A673 (cell line): ENCODE measurements at regions not wholly inside any gene's neighbourhood (a gene's known extent, or its start where the extent isn't known, plus 50 kb on each side); places are given as distances from the start of the nearest gene placed in this dataset.

Experiments used
- CTCF ChIP-seq: fragments of 300-800, 200-600 bp; sonication (generic); conservative IDR thresholded peaks from 2 replicates; pipeline ENCODE4 v1.5.1; 2017; ENCODE audit warnings: low read depth, mild to moderate bottlenecking, antibody characterized with exemption, low read length, moderate library complexity, mixed read lengths
- EZH2 ChIP-seq: fragments of 200-600 bp; sonication (generic); IDR thresholded peaks from 2 replicates; pipeline ENCODE4 v1.6.1; 2017; ENCODE audit warnings: borderline replicate concordance, low read depth, mild to moderate bottlenecking, mixed read lengths, antibody characterized with exemption, low read length; ENCODE audit not compliant: poor library complexity, severe bottlenecking

- no peak for TF ChIP-seq CTCF
- no peak for TF ChIP-seq EZH2
These were observed 58.3 kb upstream of the PHOX2B start for GRCh38 chr4:41806807-41807206.
